ENCODE measurements at regions not wholly inside any gene's neighbourhood (a gene's known extent, or its start where the extent isn't known, plus 50 kb on each side); places are given as distances from the start of the nearest gene placed in this dataset.

DNA sequence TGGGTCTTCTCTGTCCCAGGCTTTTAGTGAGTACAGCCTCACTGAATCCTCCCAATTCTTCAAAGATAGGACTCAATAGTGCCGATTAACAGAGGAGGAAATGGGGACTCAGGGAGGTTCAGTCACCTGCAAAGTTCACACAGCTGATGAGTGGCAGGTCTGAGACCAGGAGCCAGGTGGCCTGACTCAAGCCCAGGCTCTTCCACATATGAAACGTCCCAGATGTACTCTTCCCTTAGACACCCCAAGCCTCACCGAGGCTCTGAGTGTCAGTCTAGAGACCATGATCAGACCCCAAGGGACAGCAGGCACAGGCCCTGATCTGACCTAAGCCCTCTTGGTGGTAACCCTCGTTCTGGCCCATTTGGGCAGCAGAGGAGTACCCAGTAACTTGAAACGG, 115.2 kb downstream of the INHBB start:
- TF ChIP-seq CTCF (IDR thresholded peaks at IDR 0.05) (no peak), POLR2A (IDR thresholded peaks at IDR 0.05) (no peak)
